ENCODE measurements at regions not wholly inside any gene's neighbourhood (a gene's known extent, or its start where the extent isn't known, plus 50 kb on each side); places are given as distances from the start of the nearest gene placed in this dataset.

GRCh38 chr14:83777516-83777915 lies 1752.4 kb upstream of the FLRT2 start:
- H3K4me1 ChIP-seq: no peaks in the 10 kb centered on the region
- no peak overlapping the region for H3K27ac ChIP-seq
- no peaks in the 10 kb centered on the region for H3K9me3 ChIP-seq
- TF ChIP-seq CTCF (IDR thresholded peaks at IDR 0.05): no peak
- H3K4me3 ChIP-seq: no peak overlapping the region
- no peaks in the 10 kb centered on the region for H3K36me3 ChIP-seq
- DNase-seq: no peak
- H3K9ac ChIP-seq (ENCODE audit: low read depth in 2 of 2, low read length in 2 of 2): no peak overlapping the region
- intact Hi-C loops (cut with DNase I): no loop called here
- H3K27me3 ChIP-seq: no peaks in the 10 kb centered on the region

- H3K9ac ChIP-seq (ENCODE audit: low read depth in 2 of 2, low read length in 2 of 2): no peak overlapping the region
- H3K36me3 ChIP-seq: no peaks in the 10 kb centered on the region
- DNase-seq: no peak
- no peaks in the 10 kb centered on the region for H3K4me1 ChIP-seq
- intact Hi-C loops (cut with DNase I): no loop called here
- H3K4me3 ChIP-seq: no peak overlapping the region
- TF ChIP-seq CTCF (IDR thresholded peaks at IDR 0.05): no peak
- H3K27me3 ChIP-seq: no peaks in the 10 kb centered on the region
- no peak overlapping the region for H3K27ac ChIP-seq
- no peaks in the 10 kb centered on the region for H3K9me3 ChIP-seq
Measured at GRCh38 chr14:83779266-83779665, 1750.7 kb upstream of the FLRT2 start.

GRCh38 chr14:83780321-83780720 lies 1749.6 kb upstream of the FLRT2 start:
- Histone ChIP-seq H3K9ac (ENCODE audit: low read depth in 2 of 2, low read length in 2 of 2) (no peak overlapping the region), H3K36me3 (no peaks in the 10 kb centered on the region), H3K4me1 (no peaks in the 10 kb centered on the region), H3K27me3 (no peaks in the 10 kb centered on the region), H3K4me3 (no peak overlapping the region), H3K27ac (no peak overlapping the region), H3K9me3 (no peaks in the 10 kb centered on the region)
- DNase-seq: no peak
- TF ChIP-seq CTCF (IDR thresholded peaks at IDR 0.05): no peak
- intact Hi-C loops (cut with DNase I): no loop called here

GRCh38 chr14:83798421-83798820 lies 1731.5 kb upstream of the FLRT2 start:
- Histone ChIP-seq H3K4me1 (no peaks in the 10 kb centered on the region), H3K4me3 (no peak overlapping the region), H3K36me3 (no peaks in the 10 kb centered on the region), H3K27ac (no peak overlapping the region), H3K9me3 (no peaks in the 10 kb centered on the region), H3K9ac (ENCODE audit: low read depth in 2 of 2, low read length in 2 of 2) (no peak overlapping the region), H3K27me3 (no peaks in the 10 kb centered on the region)
- TF ChIP-seq CTCF (IDR thresholded peaks at IDR 0.05): no peak
- intact Hi-C loops (cut with DNase I): no loop called here
- DNase-seq: no peak

- no peak for DNase-seq
- H3K9me3 ChIP-seq: no peaks in the 10 kb centered on the region
- H3K9ac ChIP-seq (ENCODE audit: low read depth in 2 of 2, low read length in 2 of 2): no peak overlapping the region
- no peak overlapping the region for H3K4me3 ChIP-seq
- H3K27me3 ChIP-seq: no peaks in the 10 kb centered on the region
- no peak overlapping the region for H3K27ac ChIP-seq
- no peak for TF ChIP-seq CTCF (IDR thresholded peaks at IDR 0.05)
- intact Hi-C loops (cut with DNase I): no loop called here
- no peaks in the 10 kb centered on the region for H3K4me1 ChIP-seq
- no peaks in the 10 kb centered on the region for H3K36me3 ChIP-seq
Measured at GRCh38 chr14:83799233-83799632, 1730.7 kb upstream of the FLRT2 start.

- no peak for TF ChIP-seq CTCF (IDR thresholded peaks at IDR 0.05)
- H3K36me3 ChIP-seq: no peaks in the 10 kb centered on the region
- DNase-seq: no peak
- no peaks in the 10 kb centered on the region for H3K27me3 ChIP-seq
- H3K9me3 ChIP-seq: no peaks in the 10 kb centered on the region
- H3K4me3 ChIP-seq: no peak overlapping the region
- no peak overlapping the region for H3K9ac ChIP-seq (ENCODE audit: low read depth in 2 of 2, low read length in 2 of 2)
- H3K27ac ChIP-seq: no peak overlapping the region
- H3K4me1 ChIP-seq: no peaks in the 10 kb centered on the region
- intact Hi-C loops (cut with DNase I): no loop called here
Measured at GRCh38 chr14:83814896-83815295, 1715.0 kb upstream of the FLRT2 start.
